SK-MEL-5 (cell line): ENCODE measurements at regions not wholly inside any gene's neighbourhood (a gene's known extent, or its start where the extent isn't known, plus 50 kb on each side); places are given as distances from the start of the nearest gene placed in this dataset.

Experiments used
- DNase-seq: peaks from one replicate; pipeline ENCODE4 v3.0.0-alpha.2; 2016; ENCODE audit warnings: low read depth, low spot score
- in situ Hi-C: cut with HindIII; loops from 2 replicates; pipeline ENCODE4 v1.10.0; 2016; ENCODE audit warnings: low sequenced_read_pairs, high pct_unique_total_duplicates, low pct_unique_long_range_greater_than_20kb

DNA sequence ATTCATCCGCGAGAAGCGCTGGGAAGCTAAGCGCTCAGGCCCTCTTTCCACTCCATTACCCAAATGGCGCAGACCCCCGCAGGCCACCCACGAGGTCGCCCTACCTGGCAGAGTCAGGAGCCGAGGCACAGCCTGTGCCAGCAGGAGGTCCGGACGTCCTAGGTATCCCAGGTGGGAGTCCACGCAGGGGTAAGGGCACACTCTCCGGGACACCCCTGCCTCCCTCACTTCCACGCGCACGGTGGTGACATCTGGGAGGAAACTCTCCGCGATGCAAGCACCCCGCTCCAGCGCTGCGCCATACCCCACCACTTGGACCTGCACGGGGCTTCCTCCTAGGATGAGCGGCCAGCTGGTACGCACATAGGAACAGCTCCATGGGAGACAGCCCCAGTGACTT is 95.1 kb upstream of the ARHGEF7 start:
- no peak for DNase-seq
- in situ Hi-C loops = no loop called here

DNA sequence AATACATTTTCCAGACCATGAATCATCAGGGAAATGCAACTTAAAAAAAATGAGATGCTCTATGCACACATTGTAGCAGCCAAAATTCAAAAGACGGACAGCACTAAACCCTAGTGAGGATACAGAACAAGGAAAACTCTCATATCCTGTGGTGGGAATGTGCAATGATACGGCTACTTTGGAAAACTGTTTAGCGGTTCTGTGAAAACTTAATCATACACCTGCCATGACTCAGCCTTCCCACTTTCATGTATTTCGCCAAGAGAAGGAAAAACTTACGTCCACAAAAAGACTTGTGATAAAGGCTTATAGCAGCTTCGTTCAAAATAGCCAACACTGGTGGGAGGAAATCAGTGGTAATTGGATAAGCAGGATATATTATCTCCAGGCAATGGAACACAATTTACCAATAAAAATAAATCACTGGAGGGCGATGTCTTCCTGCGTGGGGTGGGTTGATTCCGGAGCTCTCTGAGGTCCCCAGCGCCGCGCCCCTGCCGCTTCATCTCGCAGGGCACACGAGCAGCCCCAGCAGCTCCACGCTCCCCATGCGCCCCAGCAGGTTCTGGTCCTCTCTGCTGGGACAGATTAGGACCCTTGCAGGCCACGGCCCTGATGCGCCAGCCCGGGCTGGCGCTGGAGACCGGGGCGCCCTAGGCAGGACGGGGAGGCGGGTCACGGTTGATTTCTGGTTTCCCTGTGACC is 97.2 kb upstream of the ARHGEF7 start:
- in situ Hi-C loops = no loop called here
- DNase-seq = no peak

DNA sequence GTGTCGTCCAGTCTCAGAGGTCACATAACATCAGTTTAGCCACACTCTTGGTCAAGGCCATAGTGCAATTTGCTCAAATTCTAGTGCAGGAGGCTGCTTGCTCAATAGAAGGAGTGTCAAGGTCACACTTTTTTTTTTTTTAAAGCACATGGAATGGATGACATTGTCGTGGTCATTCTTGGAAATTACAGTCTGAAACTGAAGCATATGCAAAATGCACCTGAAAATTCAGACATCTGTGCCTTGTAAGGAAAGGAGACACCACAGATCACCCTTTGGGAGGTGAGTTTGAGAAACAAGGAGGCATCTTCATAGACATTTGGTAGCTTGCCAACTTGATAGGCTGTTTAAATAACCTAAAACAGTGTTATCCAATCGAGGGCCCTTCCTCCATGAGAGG is 98.3 kb upstream of the ANKRD10 start:
- in situ Hi-C loops = no loop called here
- DNase-seq = no peak

DNA sequence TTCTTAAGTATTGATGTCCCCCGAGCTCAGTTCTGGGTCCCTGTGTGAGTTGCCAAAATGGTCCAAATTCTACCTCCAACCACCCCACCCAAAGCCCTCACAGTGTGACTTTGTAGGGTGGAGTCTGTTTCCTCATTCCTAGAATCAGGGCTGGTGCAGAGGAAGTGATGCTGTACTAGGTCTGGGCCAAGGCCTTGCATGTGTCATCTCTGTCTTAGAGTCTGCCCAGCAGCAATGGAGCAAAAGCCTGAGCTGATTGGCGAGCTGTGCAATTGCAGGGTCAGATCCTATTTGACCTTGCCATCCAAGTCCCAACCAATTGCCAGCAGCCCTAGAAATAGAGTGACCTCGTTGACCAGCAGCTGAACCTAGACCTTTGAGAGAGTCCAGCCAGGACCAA is 97.0 kb upstream of the ANKRD10 start:
- in situ Hi-C loops = no loop called here

DNA sequence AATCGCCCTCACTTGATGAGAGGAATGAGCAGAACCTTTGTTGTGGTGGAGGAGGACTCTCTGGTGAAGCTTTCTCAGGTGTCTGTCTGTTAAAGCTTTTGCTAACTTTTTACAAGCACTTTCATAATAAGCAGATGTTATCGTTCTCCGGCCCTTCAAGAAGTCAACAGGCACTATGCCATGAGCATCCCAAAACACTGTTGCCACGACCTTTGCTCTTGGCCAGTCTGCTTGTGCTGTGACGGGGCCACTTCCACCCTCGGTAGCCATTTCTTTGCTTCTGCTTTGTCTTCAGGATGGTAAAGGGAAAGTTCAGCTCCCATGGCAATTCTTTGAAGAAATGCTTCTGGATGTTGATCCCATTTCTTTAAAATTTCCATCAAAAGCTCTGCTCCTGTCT is 93.5 kb upstream of the ANKRD10 start:
- no peak for DNase-seq
- in situ Hi-C loops = no loop called here

More for the DNA sequence above, 97.0 kb upstream of the ANKRD10 start:
- DNase-seq = no peak

DNA sequence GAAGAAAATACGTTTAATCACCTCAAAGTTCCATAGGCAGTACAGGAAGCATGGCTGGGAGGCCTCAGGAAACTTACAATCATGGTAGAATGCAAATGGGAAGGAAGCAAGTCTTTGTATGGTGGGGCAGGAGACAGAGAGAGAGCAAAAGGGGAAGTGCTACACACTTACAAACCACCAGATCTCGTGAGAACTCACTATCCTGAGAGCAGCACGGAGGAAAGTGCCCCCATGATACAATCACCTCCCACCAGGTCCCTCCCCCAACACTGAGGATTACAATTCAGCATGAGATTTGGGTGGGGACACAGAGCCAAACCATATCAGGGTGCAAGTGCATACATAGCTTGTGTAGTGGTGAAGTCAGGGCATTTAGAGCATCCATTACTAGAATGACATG is 92.3 kb upstream of the ANKRD10 start:
- in situ Hi-C loops = no loop called here

DNA sequence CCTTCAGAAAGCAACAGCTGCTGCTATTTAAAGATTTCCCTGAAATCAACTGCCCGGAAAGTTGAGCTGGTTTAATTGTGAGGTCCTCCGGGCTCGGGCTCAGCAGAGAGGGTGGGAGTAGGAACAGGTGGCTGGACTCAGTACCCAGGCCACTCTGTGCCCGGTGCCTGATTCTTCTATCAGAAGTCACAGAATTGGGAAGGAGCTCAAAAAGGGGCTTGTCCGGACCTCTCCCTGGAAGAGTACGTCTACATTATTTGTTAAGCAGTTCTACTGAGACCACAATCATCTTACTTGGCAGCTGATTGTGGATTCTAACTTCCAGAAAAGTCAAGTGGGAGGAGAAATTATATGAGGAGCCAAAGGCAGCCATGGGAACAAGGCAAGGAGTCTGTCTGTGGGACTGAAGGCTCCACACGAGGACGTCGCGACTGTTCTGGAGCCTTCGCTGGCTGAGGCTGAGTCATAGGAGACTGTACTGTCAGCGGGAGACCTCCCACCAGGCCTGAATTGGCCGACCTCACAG is 91.7 kb upstream of the ANKRD10 start:
- no peak for DNase-seq
- in situ Hi-C loops = no loop called here

More for the DNA sequence above, 92.3 kb upstream of the ANKRD10 start:
- DNase-seq = no peak

DNA sequence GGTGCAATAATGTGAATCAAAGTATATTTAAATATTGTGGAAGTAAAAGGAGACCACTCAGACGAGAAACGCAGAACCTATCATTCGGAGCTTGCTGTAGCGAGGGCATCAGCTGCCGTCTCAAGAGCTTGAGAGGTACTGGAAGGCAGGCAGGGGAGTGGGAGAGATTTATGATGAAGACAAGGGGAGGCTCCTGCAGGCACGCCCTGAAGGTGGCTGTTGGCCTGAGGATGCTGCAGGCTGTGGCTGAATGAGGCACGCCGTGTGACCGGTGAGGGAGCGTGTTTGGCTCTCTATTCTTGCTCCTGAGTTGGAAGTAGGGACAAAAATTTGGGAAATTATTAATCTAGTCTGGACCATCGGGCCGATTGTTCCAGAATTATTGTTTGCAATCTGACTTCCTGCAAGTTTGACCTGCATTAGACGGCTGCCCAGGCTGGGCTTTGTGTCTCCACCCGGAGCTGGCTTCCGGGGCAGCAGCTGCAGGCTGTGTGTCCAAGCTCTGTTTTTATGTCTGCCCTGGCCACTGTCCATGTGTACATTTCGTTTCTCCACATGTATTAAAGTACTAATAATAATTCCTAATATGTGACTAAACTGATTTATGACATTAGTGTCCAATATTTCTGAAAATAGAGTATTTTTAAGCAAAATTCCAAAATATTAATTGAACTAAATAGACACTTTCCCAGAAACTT is 91.1 kb upstream of the ANKRD10 start:
- in situ Hi-C loops = no loop called here
- no peak for DNase-seq

DNA sequence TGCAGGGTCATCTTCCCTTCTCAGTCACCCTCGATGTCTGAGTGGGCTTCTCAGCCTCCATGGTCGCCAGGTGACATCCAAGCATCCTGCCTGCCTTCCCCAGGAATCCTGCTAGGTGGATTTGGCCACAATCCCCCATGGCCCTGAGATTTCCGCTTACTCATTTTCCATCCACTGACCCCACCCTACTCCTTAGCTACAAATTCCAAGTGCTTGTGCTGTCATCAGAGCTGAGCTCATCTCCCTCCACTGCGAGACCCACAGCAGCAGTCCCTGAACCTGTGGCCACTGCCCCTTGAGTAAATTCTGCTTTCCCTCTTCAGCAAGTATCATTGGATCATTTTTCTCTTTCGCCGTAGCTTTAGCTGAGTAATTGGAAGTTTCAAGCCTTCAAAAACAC is 90.5 kb upstream of the ANKRD10 start:
- in situ Hi-C loops = no loop called here
- DNase-seq = no peak

DNA sequence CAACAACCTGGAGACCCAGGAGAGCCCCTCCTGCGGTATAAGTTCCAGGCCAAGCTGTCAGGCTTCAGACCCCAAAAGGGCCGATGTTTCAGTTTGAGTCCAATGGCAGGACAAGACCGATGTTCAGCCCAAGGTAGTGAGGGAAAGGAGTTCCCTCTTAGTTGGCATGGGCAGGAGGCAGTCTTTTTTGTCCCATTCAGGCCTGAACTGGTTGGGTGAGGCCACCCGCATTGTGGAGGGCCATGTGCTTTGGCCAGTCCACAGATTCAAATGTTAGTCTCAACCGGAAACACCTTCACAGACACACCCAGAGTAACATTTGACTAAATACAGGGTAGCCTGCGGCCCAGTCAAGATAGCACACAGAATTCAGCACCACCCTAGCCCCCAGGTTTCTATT is 89.6 kb upstream of the ANKRD10 start:
- DNase-seq = no peak
- in situ Hi-C loops = no loop called here

DNA sequence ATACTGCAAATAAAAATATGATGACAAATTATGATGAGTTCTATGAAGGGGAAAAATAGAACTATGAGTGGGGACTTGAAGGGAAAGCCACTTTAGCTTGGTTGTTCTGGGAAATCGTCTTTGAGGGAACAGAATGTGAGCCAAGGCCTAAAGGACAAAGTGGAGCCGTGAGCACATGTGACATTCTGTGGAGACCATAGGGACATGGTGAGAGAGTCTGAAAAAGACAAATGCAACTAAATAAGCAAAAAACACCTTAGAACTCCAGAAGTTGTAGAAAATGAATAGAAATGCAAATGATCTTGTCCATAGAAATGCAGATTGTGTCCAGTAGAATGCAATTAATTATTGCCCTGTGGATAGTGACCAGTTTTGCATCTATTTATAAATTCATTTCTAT is 86.8 kb upstream of the ANKRD10 start:
- in situ Hi-C loops = no loop called here
- DNase-seq = no peak

DNA sequence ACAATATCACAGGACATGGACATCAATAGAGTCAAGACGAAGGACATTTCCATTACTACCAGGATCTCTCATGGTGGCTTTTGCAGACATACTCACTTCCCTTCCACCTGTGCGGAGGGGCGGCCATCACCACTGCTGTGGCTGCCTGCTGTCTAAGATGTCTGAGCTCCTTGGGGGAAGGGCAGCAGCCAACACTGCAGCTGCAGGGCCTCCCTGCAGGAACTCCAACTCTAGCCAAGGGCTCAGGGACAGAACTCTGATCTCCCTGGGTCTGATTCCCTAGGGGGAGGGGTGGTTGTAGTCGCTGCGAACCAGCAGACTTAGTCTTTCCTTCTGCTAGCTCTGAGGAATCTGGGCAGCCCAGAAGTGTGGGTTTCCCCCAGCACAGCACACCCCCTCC is 78.9 kb upstream of the ANKRD10 start:
- in situ Hi-C loops = no loop called here

DNA sequence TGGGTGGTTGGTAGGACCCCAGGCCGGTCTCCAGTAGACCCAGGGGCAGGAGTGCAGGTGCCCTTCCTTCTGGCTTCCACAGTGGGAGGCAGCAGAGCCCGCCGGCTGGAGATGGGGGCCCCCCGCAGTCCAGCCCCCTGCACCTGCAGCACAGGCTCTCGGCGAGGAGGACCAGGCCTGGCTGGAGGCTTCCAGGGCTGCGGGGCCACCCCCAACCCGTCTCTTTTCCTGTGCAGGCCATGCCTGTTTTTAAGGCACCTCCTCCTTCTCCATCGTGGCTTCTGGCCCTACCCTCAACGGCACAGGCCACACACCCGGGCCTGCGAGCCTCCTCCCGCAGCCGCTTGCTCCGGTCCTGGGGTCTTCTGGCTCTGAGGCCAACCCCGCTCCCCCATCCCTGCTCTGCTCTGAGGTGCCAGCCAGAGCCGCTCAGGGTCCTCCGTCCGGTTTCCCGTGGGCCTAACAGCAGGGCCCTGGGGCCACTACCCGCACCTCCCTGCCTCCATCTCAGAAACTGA is 77.2 kb upstream of the ANKRD10 start:
- no peak for DNase-seq
- in situ Hi-C loops = no loop called here

More for the DNA sequence above, 78.9 kb upstream of the ANKRD10 start:
- DNase-seq = no peak

DNA sequence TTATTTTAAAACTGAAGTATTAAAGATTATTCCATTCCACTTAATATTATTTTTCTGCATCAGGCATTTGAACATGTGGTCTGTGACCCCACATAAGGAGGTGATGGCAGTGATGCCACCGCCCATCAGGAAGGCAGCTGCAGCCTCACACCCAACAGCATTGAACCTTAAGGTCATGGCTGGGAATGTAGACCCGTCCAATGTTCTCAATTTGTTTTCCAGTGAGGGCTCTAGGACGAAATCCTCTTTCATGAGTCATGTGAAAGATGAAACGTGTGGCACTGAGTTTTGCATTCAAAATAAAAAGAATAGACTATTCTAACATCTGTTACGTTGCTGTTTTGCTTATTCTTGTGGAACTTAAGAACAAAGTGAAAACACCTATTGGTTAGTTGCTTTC is 74.5 kb upstream of the ANKRD10 start:
- in situ Hi-C loops = no loop called here
- no peak for DNase-seq

DNA sequence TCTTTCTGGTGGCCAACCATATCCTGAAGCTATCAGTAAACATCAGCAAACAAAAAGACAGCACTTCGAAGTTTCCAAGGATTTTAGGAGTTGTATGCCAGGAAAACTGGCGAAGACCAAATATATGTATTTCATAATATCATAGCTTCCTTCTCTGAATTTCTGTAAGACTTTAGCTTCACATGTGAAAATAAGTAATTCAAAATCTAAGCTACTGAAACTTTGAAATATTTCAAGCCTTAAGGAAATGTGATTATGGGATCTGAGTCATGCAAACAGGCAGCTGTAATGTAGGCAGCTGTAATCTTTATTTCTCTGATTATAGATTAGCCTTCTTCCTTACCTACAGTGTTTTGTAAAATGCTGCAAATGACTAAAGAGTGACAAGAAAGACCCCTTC is 70.7 kb upstream of the ANKRD10 start:
- no peak for DNase-seq
- in situ Hi-C loops = no loop called here

DNA sequence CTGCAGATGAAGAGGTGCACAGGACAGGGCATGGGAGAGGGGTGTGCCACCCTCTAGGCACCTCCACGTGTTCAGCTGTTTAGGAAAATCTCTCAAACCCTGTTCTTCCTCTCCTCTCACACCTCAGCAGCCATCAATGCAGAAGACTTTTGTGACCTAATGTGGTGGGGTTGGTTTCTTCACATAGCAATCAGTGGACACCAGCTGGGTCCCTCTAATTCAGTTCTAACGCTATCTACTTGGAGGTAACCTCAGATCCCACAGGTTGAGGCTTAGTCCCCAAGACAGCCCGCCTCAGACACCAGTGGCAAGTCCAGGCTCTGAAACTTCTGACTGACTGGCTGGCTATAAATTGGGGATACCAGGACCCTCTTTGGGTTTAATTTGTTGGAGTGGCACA is 69.9 kb upstream of the ANKRD10 start:
- DNase-seq = no peak
- in situ Hi-C loops = no loop called here

DNA sequence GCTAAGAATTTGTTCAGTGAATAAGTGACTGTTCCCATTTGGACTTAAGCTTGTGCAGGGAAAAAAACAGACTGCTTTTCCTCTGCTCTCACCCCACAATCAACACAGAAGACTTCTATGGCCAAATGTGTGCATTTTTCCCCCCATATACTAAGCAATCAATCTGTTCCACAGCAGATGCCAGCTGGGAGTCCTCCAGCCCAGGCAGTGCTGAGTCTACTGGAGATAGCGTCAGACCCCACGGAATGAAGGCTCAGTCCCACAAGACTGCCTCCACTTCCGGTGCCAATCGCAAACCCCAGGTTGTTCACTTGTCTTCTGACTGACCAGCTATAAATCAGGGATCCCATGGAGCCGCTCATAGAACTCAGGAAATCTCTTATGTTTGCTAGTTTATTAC is 69.5 kb upstream of the ANKRD10 start:
- in situ Hi-C loops = no loop called here
- no peak for DNase-seq

DNA sequence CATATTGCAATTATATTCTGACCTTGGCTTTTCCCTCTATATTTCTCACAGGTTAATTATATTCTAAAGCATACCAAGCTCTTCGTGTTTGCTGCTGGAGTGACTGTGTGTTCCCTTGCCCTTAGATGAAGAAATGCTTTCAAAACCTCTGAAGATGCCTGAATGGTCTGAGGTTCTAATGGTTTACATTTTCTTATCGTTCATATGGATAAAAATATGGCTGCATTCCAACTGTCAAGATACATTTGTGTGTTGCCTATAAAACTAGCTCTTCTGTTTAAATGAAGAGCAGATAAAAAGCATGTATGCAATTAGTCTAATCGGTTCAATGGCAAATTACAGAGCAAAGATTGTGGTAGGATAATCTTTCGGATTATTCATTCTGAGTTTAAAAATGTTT is 68.4 kb upstream of the ANKRD10 start:
- in situ Hi-C loops = no loop called here
- no peak for DNase-seq

DNA sequence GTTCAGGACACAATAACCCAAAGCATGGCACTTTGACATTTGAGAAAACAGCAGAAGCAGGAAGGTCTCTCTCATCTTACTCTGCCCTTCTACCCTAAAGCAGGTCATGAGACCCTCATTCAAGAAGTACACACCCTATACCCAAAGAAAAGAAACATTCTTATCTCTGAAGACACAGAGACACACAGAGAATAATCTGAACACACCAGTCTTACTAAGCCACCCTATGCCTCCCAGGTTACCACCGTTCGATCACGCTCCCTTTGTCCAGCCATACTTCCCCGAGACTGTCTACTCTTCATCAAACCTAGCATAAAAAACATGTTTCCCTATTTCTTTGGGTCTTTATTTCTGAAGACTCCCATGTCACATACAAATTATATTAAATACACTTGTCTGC is 66.5 kb upstream of the ANKRD10 start:
- DNase-seq = peak; percentile 22
- in situ Hi-C loops = no loop called here
